ENCODE measurements at regions not wholly inside any gene's neighbourhood (a gene's known extent, or its start where the extent isn't known, plus 50 kb on each side); places are given as distances from the start of the nearest gene placed in this dataset.

- no peak for TF ChIP-seq CTCF (IDR thresholded peaks at IDR 0.05)
- no peak for TF ChIP-seq ZFX (IDR thresholded peaks at IDR 0.05; ENCODE audit: borderline replicate concordance)
Measured at GRCh38 chr4:42729505-42730237, 72.8 kb upstream of the ATP8A1 start.

Data from 22Rv1 (cell line).